ENCODE measurements at regions not wholly inside any gene's neighbourhood (a gene's known extent, or its start where the extent isn't known, plus 50 kb on each side); places are given as distances from the start of the nearest gene placed in this dataset.

- Mint-ChIP-seq H3K27ac (no peak overlapping the region), H3K36me3 (no peaks in the 10 kb centered on the region), H3K4me1 (no peaks in the 10 kb centered on the region), H3K9me3 (no peaks in the 10 kb centered on the region), H3K27me3 (ENCODE audit: low read depth in 2 of 2) (no peaks in the 10 kb centered on the region), H3K4me3 (no peak overlapping the region)
- WGBS (ENCODE audit: insufficient coverage), result 88% methylated on average over 3 of the region's 4 CpGs
- H3K27me3 ChIP-seq (ENCODE audit: control insufficient read depth, insufficient read depth, low read length), result no peaks in the 10 kb centered on the region
- no peaks in the 10 kb centered on the region for H3K4me1 ChIP-seq (ENCODE audit: control insufficient read depth, insufficient read depth, low read length)
- TF ChIP-seq CTCF (IDR thresholded peaks at IDR 0.05), result no peak
- intact Hi-C loops (cut with micrococcal nuclease), result no loop called here
- H3K36me3 ChIP-seq (ENCODE audit: control insufficient read depth, insufficient read depth, low read length), result no peaks in the 10 kb centered on the region
- no peak overlapping the region for H3K4me3 ChIP-seq (ENCODE audit: low read length)
- H3K9me3 ChIP-seq (ENCODE audit: control insufficient read depth, insufficient read depth, low read length), result no peaks in the 10 kb centered on the region
- ATAC-seq (no peak), DNase-seq (no peak)
- no peak overlapping the region for H3K27ac ChIP-seq (ENCODE audit: low read length)
Observed at GRCh38 chr6:14974792-14975470, 270.9 kb upstream of the JARID2 start.

- Histone ChIP-seq H3K4me3 (ENCODE audit: low read length) (no peak overlapping the region), H3K27me3 (ENCODE audit: control insufficient read depth, insufficient read depth, low read length) (no peaks in the 10 kb centered on the region), H3K4me1 (ENCODE audit: control insufficient read depth, insufficient read depth, low read length) (no peaks in the 10 kb centered on the region), H3K27ac (ENCODE audit: low read length) (no peak overlapping the region), H3K36me3 (ENCODE audit: control insufficient read depth, insufficient read depth, low read length) (no peaks in the 10 kb centered on the region), H3K9me3 (ENCODE audit: control insufficient read depth, insufficient read depth, low read length) (no peaks in the 10 kb centered on the region)
- TF ChIP-seq CTCF (IDR thresholded peaks at IDR 0.05), result no peak
- ATAC-seq, result no peak
- Mint-ChIP-seq H3K27me3 (ENCODE audit: low read depth in 2 of 2) (no peaks in the 10 kb centered on the region), H3K4me3 (no peak overlapping the region), H3K4me1 (no peaks in the 10 kb centered on the region), H3K9me3 (no peaks in the 10 kb centered on the region), H3K36me3 (no peaks in the 10 kb centered on the region), H3K27ac (no peak overlapping the region)
- DNase-seq, result no peak
- WGBS (ENCODE audit: insufficient coverage), result 29% methylated on average over 3 of the region's 4 CpGs
- intact Hi-C loops (cut with micrococcal nuclease), result no loop called here
Observed at GRCh38 chr6:14975471-14975817, 270.4 kb upstream of the JARID2 start.

GRCh38 chr6:14977747-14978382 lies 268.0 kb upstream of the JARID2 start:
- peaks cover 0 to 8% of the 10 kb centered on the region in 2 donors for H3K27me3 Mint-ChIP-seq (ENCODE audit: low read depth in 2 of 2)
- Histone ChIP-seq H3K27me3 (ENCODE audit: control insufficient read depth, insufficient read depth, low read length) (no peaks in the 10 kb centered on the region), H3K4me3 (ENCODE audit: low read length) (no peak overlapping the region), H3K36me3 (ENCODE audit: control insufficient read depth, insufficient read depth, low read length) (no peaks in the 10 kb centered on the region), H3K27ac (ENCODE audit: low read length) (no peak overlapping the region), H3K9me3 (ENCODE audit: control insufficient read depth, insufficient read depth, low read length) (no peaks in the 10 kb centered on the region), H3K4me1 (ENCODE audit: control insufficient read depth, insufficient read depth, low read length) (no peaks in the 10 kb centered on the region)
- DNase-seq, result no peak
- no peaks in the 10 kb centered on the region for H3K36me3 Mint-ChIP-seq
- WGBS (ENCODE audit: insufficient coverage), result 80% methylated on average over 1 of the region's 1 CpG
- no peak overlapping the region for H3K27ac Mint-ChIP-seq
- H3K4me1 Mint-ChIP-seq, result no peaks in the 10 kb centered on the region
- TF ChIP-seq CTCF (IDR thresholded peaks at IDR 0.05), result no peak
- ATAC-seq, result no peak
- intact Hi-C loops (cut with micrococcal nuclease), result no loop called here
- no peak overlapping the region for H3K4me3 Mint-ChIP-seq
- H3K9me3 Mint-ChIP-seq, result no peaks in the 10 kb centered on the region

GRCh38 chr6:14981960-14982359 lies 263.9 kb upstream of the JARID2 start:
- no peak overlapping the region for H3K27ac Mint-ChIP-seq
- intact Hi-C loops (cut with micrococcal nuclease), result no loop called here
- no peak overlapping the region for H3K4me3 ChIP-seq (ENCODE audit: low read length)
- no peaks in the 10 kb centered on the region for H3K4me1 ChIP-seq (ENCODE audit: control insufficient read depth, insufficient read depth, low read length)
- H3K9me3 ChIP-seq (ENCODE audit: control insufficient read depth, insufficient read depth, low read length), result no peaks in the 10 kb centered on the region
- no peaks in the 10 kb centered on the region for H3K36me3 Mint-ChIP-seq
- no peak for TF ChIP-seq CTCF (IDR thresholded peaks at IDR 0.05)
- H3K36me3 ChIP-seq (ENCODE audit: control insufficient read depth, insufficient read depth, low read length), result no peaks in the 10 kb centered on the region
- ATAC-seq (no peak), DNase-seq (no peak)
- H3K27me3 ChIP-seq (ENCODE audit: control insufficient read depth, insufficient read depth, low read length), result no peaks in the 10 kb centered on the region
- no peaks in the 10 kb centered on the region for H3K4me1 Mint-ChIP-seq
- no peak overlapping the region for H3K27ac ChIP-seq (ENCODE audit: low read length)
- 56% methylated on average over 8 of the region's 8 CpGs for WGBS (ENCODE audit: insufficient coverage)
- H3K27me3 Mint-ChIP-seq (ENCODE audit: low read depth in 2 of 2), result peaks cover 4 to 15% of the 10 kb centered on the region in 2 donors
- no peak overlapping the region for H3K4me3 Mint-ChIP-seq
- H3K9me3 Mint-ChIP-seq, result no peaks in the 10 kb centered on the region
